Gastroesophageal sphincter (tissue), 4 donors: ENCODE measurements at regions not wholly inside any gene's neighbourhood (a gene's known extent, or its start where the extent isn't known, plus 50 kb on each side); places are given as distances from the start of the nearest gene placed in this dataset.

Experiments used
- ATAC-seq: fragments of 150-250 bp; one replicate; pipeline ENCODE4 v1.9.1; 2016; ENCODE audit warnings: mild to moderate bottlenecking, moderate library complexity
- H3K27ac ChIP-seq, 4 donors: fragments of 200-600 bp; sonication (generic) in 3 of 4; 1 replicate in 3 of 4; 2 replicates in 1 of 4; pipeline ENCODE4 v1.5.1; 2016 to 2019
- H3K27me3 ChIP-seq: fragments of 200-600 bp; sonication (generic); one replicate; pipeline ENCODE4 v1.5.1; 2019
- H3K36me3 ChIP-seq, 2 donors: fragments of 200-600 bp; sonication (generic); one replicate each; pipeline ENCODE4 v1.5.1; 2019; ENCODE audit warnings: control low read depth in 1 of 2
- H3K4me1 ChIP-seq, 3 donors: fragments of 200-600 bp; sonication (generic); 1 replicate in 2 of 3; 2 replicates in 1 of 3; pipeline ENCODE4 v1.5.1; 2016 to 2019; ENCODE audit warnings: control low read depth in 2 of 3
- H3K4me3 ChIP-seq, 2 donors: fragments of 200-600 bp; sonication (generic); one replicate each; pipeline ENCODE4 v1.5.1; 2019; ENCODE audit warnings: mild to moderate bottlenecking in 1 of 2, moderate library complexity in 1 of 2
- H3K9me3 ChIP-seq, 3 donors: fragments of 200-600 bp; sonication (generic); one replicate each; pipeline ENCODE4 v1.5.1; 2017 to 2019; ENCODE audit warnings: control low read depth in 2 of 3
- CTCF ChIP-seq, 4 experiments: fragments of 200-600 bp in 2 of 4; fragments of 450-650 bp in 2 of 4; sonication (generic) in 1 of 4; IDR thresholded peaks; one replicate each; pipeline ENCODE4 v1.5.1; 2017 to 2019; ENCODE audit warnings: antibody characterized with exemption in 4 of 4, mild to moderate bottlenecking in 2 of 4, moderate library complexity in 2 of 4
- EP300 ChIP-seq: sonication (generic); formaldehyde crosslinking; IDR thresholded peaks from one replicate; pipeline ENCODE4 v1.6.1; 2017; ENCODE audit warnings: antibody characterized with exemption, mild to moderate bottlenecking
- POLR2A ChIP-seq, 2 donors: fragments of 450-650 bp; IDR thresholded peaks; one replicate each; pipeline ENCODE4 v1.6.1; 2017; ENCODE audit warnings: antibody characterized with exemption in 2 of 2, mild to moderate bottlenecking in 2 of 2, moderate library complexity in 1 of 2
- POLR2AphosphoS5 ChIP-seq: sonication (generic); formaldehyde crosslinking; IDR thresholded peaks from one replicate; pipeline ENCODE4 v1.6.1; 2017; ENCODE audit warnings: antibody characterized with exemption
- WGBS, 2 donors: methylation state at CpG; one replicate each; pipeline ENCODE4 v1.1.5; 2018; ENCODE audit warnings: low coverage in 1 of 2; 5-methylcytosine and 5-hydroxymethylcytosine counted together

GRCh38 chr3:177516158-177517011 lies 319.1 kb upstream of the TBL1XR1 start:
- WGBS, 2 donors, result 27 to 34% methylated on average over 6 to 8 of the region's 14 CpGs
- Histone ChIP-seq H3K27me3 (no peaks in the 10 kb centered on the region), H3K4me3 (no peak overlapping the region), H3K9me3 (no peaks in the 10 kb centered on the region), H3K4me1 (peaks cover 15 to 48% (median 25%) of the 10 kb centered on the region in 3 donors), H3K36me3 (no peaks in the 10 kb centered on the region), H3K27ac (peak overlapping the region; percentile 54 to 70 (median 60))
- peak; percentile 54 for ATAC-seq
- TF ChIP-seq POLR2A (IDR thresholded peaks at IDR 0.05) (no peak), CTCF (IDR thresholded peaks at IDR 0.05) (no peak), POLR2AphosphoS5 (no peak)

- Histone ChIP-seq H3K9me3 (no peaks in the 10 kb centered on the region), H3K36me3 (no peaks in the 10 kb centered on the region), H3K27me3 (no peaks in the 10 kb centered on the region), H3K27ac (no peak overlapping the region), H3K4me1 (peaks cover 15 to 44% (median 25%) of the 10 kb centered on the region in 3 donors), H3K4me3 (no peak overlapping the region)
- TF ChIP-seq POLR2A (IDR thresholded peaks at IDR 0.05), result no peak
- no peak for TF ChIP-seq CTCF (IDR thresholded peaks at IDR 0.05)
- TF ChIP-seq POLR2AphosphoS5, result no peak
- TF ChIP-seq EP300, result no peak
- WGBS, 2 donors, result 100% methylated on average over 2 of the region's 2 CpGs; no CpG with 5 or more reads in 1 of the 2 donors
- ATAC-seq, result no peak
Observed at GRCh38 chr3:177517906-177518305, 320.6 kb upstream of the TBL1XR1 start.

DNA sequence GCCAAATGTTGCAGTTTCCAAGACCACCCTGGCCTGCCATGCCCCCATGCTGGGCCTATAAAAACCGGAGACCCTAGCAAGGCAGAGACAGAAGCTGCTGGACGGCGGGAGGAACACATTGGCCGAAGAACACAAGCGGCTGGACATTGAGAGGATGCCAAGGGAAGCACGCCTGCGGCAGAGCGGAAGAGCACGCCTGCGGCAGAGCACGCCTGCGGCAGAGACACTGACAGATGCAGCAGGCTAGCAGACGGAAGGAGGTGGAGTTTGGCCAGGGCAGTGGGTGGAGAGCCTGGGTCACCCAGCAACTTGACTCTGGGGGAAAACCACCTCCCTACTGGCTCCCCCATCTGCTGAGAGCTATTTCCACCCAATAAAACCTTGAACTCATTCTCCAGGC lies 322.3 kb upstream of the TBL1XR1 start:
- WGBS, 2 donors, result 100% methylated on average over 4 of the region's 13 CpGs; no CpG with 5 or more reads in 1 of the 2 donors
- Histone ChIP-seq H3K9me3 (no peaks in the 10 kb centered on the region), H3K36me3 (no peaks in the 10 kb centered on the region), H3K27me3 (no peaks in the 10 kb centered on the region), H3K27ac (no peak overlapping the region), H3K4me3 (no peak overlapping the region), H3K4me1 (peaks cover 10 to 28% (median 13%) of the 10 kb centered on the region in 3 donors)
- TF ChIP-seq EP300 (no peak), CTCF (IDR thresholded peaks at IDR 0.05) (no peak), POLR2AphosphoS5 (no peak), POLR2A (IDR thresholded peaks at IDR 0.05) (no peak)
- no peak for ATAC-seq

DNA sequence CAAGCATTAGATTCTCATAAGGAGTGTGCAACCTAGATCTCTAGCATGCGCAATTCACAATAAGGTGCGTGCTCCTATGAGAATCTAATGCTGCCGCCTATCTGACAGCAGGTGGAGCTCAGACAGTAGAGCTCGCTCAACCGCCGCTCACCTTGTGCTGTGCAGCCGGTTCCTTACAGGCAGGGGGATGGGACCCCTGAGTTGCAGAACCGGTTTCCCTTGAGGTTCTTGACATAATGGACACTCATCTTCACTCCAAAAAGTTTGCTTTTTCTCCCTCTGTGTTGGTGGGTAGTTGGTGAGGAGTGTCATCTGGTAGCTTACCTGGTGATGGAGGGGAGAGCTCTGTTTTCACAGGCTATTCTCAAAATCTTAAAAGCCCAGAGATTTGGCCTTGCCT lies 324.0 kb upstream of the TBL1XR1 start:
- Histone ChIP-seq H3K27me3 (no peaks in the 10 kb centered on the region), H3K36me3 (no peaks in the 10 kb centered on the region), H3K27ac (no peak overlapping the region), H3K4me1 (peaks cover 0 to 11% (median 4%) of the 10 kb centered on the region in 3 donors), H3K4me3 (no peak overlapping the region), H3K9me3 (no peaks in the 10 kb centered on the region)
- TF ChIP-seq POLR2AphosphoS5 (no peak), POLR2A (IDR thresholded peaks at IDR 0.05) (no peak), CTCF (IDR thresholded peaks at IDR 0.05) (no peak), EP300 (no peak)
- WGBS, 2 donors, result 96 to 98% methylated on average over 3 to 8 of the region's 8 CpGs
- no peak for ATAC-seq

DNA sequence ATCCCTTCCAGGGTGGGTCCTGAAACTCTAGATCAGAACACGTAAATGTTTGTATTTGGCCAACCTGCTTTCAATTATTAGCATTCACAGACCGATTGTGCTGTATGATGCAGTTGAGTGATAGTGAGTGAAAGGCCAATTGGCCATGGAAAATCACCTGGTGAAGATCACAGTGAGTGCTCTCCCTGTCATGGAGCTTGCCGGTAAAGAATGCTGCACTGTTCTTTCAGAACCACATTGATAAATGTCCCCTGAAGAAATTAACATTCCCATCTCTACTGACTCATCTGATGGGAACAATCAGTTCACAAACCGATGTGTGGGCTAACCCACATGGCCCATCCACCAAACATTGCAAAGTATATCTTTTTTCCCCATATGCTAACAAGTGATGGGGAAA lies 324.8 kb upstream of the TBL1XR1 start:
- H3K4me3 ChIP-seq, result no peak overlapping the region
- ATAC-seq, result no peak
- H3K27ac ChIP-seq, result no peak overlapping the region
- H3K27me3 ChIP-seq, result no peaks in the 10 kb centered on the region
- H3K9me3 ChIP-seq, result no peaks in the 10 kb centered on the region
- H3K36me3 ChIP-seq, result no peaks in the 10 kb centered on the region
- peaks cover 0 to 3% (median 0%) of the 10 kb centered on the region in 3 donors for H3K4me1 ChIP-seq
- peak; percentile 37 for TF ChIP-seq POLR2AphosphoS5
- no peak for TF ChIP-seq EP300
- WGBS, 2 donors, result 50 to 78% methylated on average over 3 to 4 of the region's 4 CpGs
